SH-SY5Y (cell line): ENCODE measurements at regions not wholly inside any gene's neighbourhood (a gene's known extent, or its start where the extent isn't known, plus 50 kb on each side); places are given as distances from the start of the nearest gene placed in this dataset.

Experiments
- GATA2 ChIP-seq: IDR thresholded peaks from 2 replicates; pipeline ENCODE4 v1.6.1; 2011; ENCODE audit warnings: mild to moderate bottlenecking, low read depth, low read length
- GATA3 ChIP-seq: IDR thresholded peaks from 2 replicates; pipeline ENCODE4 v1.6.1; 2011; ENCODE audit warnings: low read depth, mild to moderate bottlenecking, low read length, moderate library complexity

DNA sequence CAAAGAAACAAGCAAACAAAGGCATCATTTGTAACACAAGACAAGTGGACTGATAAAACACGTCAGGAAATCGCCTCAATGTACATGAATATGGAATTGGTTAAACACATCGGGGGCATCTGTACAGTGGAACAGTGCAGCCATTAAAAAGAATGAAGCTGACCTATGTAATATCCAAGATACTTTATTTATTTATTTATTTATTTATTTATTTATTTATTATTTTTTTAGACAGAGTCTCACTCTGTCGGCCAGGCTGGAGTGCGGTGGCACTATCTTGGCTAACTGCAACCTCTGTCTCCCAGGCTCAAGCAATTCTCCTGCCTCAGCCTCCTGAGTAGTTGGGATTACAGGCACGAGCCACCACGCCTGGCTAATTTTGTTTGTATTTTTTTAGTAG lies 75.4 kb upstream of the SLC45A1 start:
- TF ChIP-seq GATA2 (no peak), GATA3 (no peak)
